ENCODE measurements at regions not wholly inside any gene's neighbourhood (a gene's known extent, or its start where the extent isn't known, plus 50 kb on each side); places are given as distances from the start of the nearest gene placed in this dataset.

- DNase-seq, result no peak
Measured at GRCh38 chr4:176383273-176384077, 63.7 kb downstream of the SPCS3 start.

GRCh38 chr4:176385601-176386000, 65.8 kb downstream of the SPCS3 start:
- DNase-seq, result no peak

GRCh38 chr4:176387571-176387970, 67.8 kb downstream of the SPCS3 start:
- DNase-seq, result no peak

GRCh38 chr4:176393306-176394013, 73.7 kb downstream of the SPCS3 start:
- no peak for DNase-seq

- peak in 1 of 2 experiments; percentile 15 for DNase-seq
Measured at GRCh38 chr4:176400816-176401461, 81.2 kb downstream of the SPCS3 start.

- no peak for DNase-seq
Measured at GRCh38 chr4:176404621-176405020, 84.9 kb downstream of the SPCS3 start.

- no peak for DNase-seq
Measured at GRCh38 chr4:176406297-176406696, 86.5 kb downstream of the SPCS3 start.

- no peak for DNase-seq
Measured at GRCh38 chr4:176406736-176407135, 87.0 kb downstream of the SPCS3 start.

- no peak for DNase-seq
Measured at GRCh38 chr4:176409627-176410026, 89.9 kb downstream of the SPCS3 start.

- DNase-seq, result no peak
Measured at GRCh38 chr4:176413171-176413570, 93.4 kb downstream of the SPCS3 start.

- DNase-seq, result no peak
Measured at GRCh38 chr4:176422001-176422400, 102.2 kb downstream of the SPCS3 start.

GRCh38 chr4:176422511-176422910, 102.7 kb downstream of the SPCS3 start:
- no peak for DNase-seq

- DNase-seq, result no peak
Measured at GRCh38 chr4:176425035-176425434, 105.3 kb downstream of the SPCS3 start.

- no peak for DNase-seq
Measured at GRCh38 chr4:176432811-176433540, 113.2 kb downstream of the SPCS3 start.

- DNase-seq, result no peak
Measured at GRCh38 chr4:176433983-176434382, 114.2 kb downstream of the SPCS3 start.

- DNase-seq, result no peak
Measured at GRCh38 chr4:176435901-176436292, 116.1 kb downstream of the SPCS3 start.

GRCh38 chr4:176436293-176436973, 116.7 kb downstream of the SPCS3 start:
- DNase-seq, result peak; percentile 33 to 81

- DNase-seq, result no peak
Measured at GRCh38 chr4:176437756-176438155, 118.0 kb downstream of the SPCS3 start.

- no peak for DNase-seq
Measured at GRCh38 chr4:176438401-176438800, 118.6 kb downstream of the SPCS3 start.

GRCh38 chr4:176439611-176440010, 119.8 kb downstream of the SPCS3 start:
- peak in 1 of 2 experiments; percentile 24 for DNase-seq

GRCh38 chr4:176440698-176441097, 120.9 kb downstream of the SPCS3 start:
- no peak for DNase-seq

- DNase-seq, result no peak
Measured at GRCh38 chr4:176441594-176441993, 121.8 kb downstream of the SPCS3 start.
